ENCODE measurements at regions not wholly inside any gene's neighbourhood (a gene's known extent, or its start where the extent isn't known, plus 50 kb on each side); places are given as distances from the start of the nearest gene placed in this dataset.
A peak's percentile ranks its signal among the peaks of the same experiment; 100 is the strongest.
"Not testable (repeated sequence)": the region's sequence is repeated elsewhere in the genome, so short reads cannot be mapped to it uniquely, and the experiment has no call there.

DNA sequence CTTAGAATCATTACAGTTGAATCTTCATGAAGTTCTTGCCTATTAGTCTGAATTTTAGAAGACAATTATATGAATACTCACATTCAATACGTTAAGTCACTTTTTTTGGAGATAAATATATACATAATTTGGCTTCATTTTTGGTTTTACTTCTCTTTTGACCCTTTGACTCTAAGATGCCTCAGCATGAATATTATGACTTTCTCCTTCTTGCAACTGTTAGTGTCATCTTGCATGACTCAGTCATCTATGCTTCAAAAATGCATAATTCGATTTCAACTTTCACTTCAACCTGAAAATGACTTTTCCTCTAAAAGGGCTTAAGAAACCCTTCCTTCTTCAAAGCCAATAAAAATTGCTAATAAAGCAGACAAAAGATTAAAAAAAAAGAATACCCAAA is 1427.5 kb downstream of the ADGRL3 start:
- no peak for DNase-seq

GRCh38 chr4:62627141-62627540 is 1427.0 kb downstream of the ADGRL3 start:
- no peak for DNase-seq

- no peak for DNase-seq
Observed at GRCh38 chr4:62622089-62622488, 1422.0 kb downstream of the ADGRL3 start.

DNA sequence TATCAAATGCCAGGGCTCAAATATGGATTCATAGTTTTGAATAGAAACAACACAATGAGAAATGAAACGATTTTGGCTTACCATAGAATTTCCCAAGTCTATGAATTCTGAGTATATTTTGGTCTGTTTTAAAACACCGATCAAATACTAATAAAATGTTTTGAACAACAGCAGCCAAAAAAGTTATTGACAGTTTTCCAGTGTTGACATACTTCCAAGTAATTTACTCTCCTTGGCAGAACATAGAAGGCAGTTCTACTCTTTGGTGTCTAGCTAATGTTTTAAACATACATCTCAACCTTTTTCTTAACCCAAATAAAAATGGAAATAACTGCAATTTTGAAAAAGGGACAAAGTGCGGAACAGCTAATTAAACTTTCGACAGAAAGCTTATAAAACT is 1419.8 kb downstream of the ADGRL3 start:
- peak; percentile 33 for DNase-seq

DNA sequence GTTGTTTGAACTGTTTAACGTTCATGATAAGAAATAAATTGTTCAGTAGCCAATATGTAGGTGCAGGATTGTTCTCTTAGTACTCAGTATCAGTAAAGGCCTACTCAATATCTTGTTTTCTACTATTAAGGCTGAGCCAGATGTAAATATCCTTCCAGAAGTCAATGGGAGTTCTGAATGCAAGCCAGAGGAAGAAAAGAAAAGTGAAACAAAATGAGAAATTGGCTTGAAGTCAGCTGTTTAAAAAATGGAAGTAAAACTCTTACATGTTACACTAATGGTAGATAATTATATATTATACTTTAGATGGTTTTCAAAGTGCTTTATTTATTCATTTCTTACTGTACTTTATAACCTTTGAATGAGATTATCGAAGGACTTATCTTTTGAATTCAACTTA is 1417.9 kb downstream of the ADGRL3 start:
- no peak for DNase-seq

- DNase-seq: no peak
Observed at GRCh38 chr4:62601737-62602136, 1401.6 kb downstream of the ADGRL3 start.

GRCh38 chr4:62595265-62595664 is 1395.1 kb downstream of the ADGRL3 start:
- not testable (repeated sequence) for DNase-seq

DNA sequence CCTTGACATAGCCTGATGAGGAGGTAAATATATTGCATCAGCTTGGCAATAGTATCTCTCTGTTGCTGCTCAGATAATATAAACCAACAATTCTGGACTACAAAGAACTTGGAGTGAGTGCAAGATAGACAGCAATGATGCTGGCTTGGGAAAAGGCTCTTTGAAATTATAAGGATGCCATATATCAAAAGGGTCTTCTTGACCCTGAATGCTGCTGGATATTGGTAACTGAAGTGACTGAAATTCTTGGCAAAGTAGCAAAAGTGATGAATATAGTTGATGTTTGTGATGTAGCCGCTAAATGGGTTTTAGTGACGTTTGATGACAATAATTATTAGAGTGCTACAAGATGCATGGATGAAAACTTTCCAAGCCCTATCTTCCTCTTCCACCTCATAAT is 1391.6 kb downstream of the ADGRL3 start:
- DNase-seq: no peak

DNA sequence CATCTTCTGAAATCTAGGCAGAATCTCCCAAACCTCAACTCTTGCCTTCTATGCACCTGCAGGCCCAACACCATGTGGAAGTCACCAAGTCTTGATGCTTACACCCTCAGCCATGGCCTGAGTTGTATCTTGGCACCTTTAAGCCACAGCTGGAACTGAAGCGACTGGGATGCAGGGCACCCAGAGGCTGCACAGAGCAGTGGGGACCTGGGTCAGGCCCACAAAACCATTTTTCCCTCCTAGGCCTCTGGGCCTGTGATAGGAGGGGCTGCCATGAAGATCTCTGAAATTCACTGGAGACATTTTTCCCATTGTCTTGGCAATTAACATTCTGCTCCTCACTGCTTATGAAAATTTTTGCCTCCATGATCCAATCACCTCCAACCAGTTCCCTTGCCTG is 1388.5 kb downstream of the ADGRL3 start:
- DNase-seq: no peak

DNA sequence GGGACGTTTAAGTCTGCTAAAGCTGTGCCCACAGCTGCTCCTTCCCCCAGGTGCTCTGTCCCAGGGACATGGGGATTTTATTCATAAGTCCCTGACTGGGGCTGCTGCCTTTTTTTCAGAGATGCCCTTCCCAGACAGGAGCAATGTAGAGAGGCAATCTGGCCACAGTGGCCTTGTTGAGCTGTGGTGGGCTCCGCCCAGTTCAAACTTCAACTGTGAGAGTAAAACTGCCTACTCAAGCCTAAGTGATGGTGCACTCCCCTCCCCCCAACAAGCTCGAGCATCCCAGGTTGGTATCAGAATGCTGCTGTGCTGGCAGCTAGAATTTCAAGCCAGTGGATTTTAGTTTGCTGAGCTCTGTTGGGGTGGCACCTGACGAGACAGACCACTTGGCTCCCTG is 1371.4 kb downstream of the ADGRL3 start:
- DNase-seq: no peak

DNA sequence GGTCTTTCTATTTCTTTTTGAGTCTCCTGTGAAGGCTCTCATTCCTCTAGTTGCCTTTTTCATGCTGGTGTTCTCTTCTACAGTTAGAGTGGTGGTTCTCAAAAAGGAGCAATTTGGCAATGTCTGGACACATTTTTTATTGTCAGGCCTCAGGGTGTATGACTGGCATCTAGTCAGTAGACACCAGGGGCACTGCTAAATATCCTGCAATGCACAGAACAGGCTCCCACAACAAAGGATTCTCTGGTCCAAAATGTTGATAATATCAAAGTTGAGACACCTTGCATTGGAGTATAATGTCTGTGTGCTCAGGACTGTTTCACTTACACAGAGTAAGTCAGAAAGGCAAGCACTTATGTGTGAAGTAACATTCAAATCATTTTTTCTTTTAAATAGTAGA is 1360.7 kb downstream of the ADGRL3 start:
- DNase-seq: no peak

DNA sequence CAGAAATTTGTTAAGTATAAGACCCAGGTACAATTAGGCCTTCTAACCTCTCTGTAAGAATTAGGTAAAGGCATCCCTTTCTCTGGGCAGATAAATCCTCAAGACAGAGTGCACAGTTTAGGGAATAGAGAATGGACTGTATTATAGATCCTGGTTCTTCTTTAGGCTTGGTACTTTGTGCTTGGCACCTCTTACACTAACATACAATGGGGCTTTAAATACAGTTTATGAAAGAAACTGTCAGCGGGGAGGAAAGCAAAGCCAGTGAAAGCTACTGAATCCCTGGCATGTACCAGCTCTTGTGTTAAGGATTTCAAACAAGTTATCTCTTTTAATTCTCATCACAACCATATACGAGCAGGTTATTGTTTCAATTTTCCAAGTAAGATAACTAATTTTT is 1350.0 kb downstream of the ADGRL3 start:
- no peak for DNase-seq

DNA sequence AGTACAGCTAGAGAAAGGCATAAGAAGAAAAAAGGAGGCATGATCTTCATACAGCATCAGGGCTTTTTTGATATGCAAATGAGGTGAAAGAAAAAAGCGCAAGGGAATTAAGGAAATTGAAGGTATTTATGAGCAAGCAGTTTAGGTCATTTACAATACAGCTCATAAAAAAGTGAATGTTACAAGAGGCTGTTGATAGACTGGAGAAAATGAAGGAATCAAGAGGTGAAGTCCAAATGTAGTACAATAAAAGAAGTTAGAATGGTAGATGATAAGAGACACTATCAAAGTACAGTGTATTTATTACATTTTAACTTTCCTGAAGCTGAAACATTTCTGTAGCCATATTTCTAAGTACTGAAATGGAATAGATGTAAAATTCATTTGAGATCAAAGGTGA is 1349.5 kb downstream of the ADGRL3 start:
- DNase-seq: no peak

- no peak for DNase-seq
Observed at GRCh38 chr4:62548765-62549164, 1348.6 kb downstream of the ADGRL3 start.

GRCh38 chr4:62548108-62548524 is 1348.0 kb downstream of the ADGRL3 start:
- peak; percentile 46 for DNase-seq

- DNase-seq: no peak
Observed at GRCh38 chr4:62544428-62544827, 1344.3 kb downstream of the ADGRL3 start.

DNA sequence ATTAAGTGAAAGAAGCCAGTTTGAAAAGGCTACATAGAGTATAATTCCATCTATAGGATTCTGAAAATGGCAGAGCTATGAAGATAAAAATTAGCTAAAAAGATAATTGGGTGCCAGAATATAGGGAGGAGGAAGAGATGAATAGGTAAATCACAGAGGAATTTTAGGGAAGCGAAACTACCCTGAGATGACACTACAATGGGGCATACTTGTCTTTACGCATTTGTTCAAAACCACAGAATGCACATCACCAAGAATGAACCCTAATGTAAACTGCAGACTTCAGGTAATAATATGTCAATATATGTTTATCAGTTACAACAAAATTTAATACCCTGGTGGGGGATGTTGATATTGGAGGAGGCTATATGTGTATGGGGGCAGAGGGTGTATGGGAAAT is 1342.9 kb downstream of the ADGRL3 start:
- no peak for DNase-seq

DNA sequence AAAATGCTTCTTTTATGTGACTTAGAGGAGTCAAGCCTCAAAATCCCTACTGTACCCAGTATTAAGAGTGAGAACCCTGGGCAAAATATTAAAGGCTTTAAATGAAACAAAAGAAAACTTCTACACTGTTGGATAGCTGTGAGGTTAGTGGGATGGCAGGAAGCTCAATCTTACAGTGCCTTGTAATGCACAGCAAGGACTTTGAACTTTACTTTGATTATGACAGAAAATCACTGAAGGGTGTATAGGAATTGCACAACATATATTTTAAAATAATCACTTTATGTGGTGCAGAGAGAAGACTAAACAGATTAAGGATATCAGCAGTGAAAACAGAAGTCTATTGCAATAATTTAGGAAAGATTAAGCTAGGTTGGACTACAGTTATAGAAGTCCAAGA is 1333.4 kb downstream of the ADGRL3 start:
- DNase-seq: no peak

GRCh38 chr4:62531731-62532130 is 1331.6 kb downstream of the ADGRL3 start:
- no peak for DNase-seq

DNA sequence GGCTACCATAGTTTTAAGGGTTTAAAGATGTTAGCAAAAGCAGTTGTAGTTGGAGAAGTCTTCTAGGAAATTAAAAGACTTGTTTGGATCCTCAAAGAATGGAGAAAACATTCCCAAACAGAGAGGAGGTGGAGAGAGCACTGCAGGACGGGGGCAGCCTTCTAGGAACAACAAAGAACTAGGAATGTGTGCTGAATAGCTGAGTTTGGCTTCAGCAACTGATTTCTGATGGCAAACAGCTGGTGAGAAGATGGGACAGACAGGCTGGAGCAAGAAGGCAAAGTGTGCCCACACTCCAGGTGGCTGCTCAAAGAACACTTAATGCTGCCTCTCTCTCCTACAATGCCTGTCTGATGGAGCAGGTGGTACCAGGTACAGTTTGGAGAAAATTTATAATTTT is 1331.1 kb downstream of the ADGRL3 start:
- no peak for DNase-seq

DNA sequence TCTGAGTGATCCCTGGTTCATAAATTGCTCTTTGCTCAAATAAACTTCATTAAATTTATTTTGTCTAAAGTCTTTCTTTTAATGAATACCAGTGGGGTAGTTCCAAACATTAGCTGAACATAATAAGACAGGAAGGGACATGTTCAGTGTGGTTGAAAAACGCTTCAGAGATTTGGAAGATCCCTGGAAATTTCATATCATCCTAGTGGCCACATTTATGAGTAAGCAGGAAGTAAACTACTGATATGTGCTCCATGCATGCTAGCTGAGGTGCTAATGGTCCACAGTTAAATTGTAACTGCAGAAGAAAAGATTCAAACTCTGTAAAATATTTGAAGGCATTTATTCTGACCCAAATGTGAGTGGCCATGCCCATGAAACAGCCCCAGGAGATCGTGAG is 1328.7 kb downstream of the ADGRL3 start:
- no peak for DNase-seq

GRCh38 chr4:62526671-62527070 is 1326.5 kb downstream of the ADGRL3 start:
- no peak for DNase-seq

DNA sequence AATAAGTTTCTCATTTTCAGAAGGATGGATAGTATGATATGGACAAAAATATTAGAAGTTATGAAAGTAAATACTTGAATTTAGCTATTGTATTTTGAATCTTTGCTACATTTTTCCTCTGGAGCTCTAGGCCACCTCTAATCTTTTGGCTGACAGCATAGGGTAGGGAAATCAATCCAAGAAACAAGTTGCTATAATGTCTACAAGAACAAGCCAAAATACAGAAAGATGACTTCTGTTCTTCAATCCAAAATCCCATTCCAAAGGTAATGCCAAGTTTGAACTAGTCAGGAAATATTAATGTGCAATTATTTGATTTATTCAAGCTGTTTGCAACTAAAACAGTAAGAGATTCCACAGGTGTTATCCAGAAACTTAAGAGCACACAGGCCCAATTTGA is 1323.1 kb downstream of the ADGRL3 start:
- peak; percentile 10 for DNase-seq

DNA sequence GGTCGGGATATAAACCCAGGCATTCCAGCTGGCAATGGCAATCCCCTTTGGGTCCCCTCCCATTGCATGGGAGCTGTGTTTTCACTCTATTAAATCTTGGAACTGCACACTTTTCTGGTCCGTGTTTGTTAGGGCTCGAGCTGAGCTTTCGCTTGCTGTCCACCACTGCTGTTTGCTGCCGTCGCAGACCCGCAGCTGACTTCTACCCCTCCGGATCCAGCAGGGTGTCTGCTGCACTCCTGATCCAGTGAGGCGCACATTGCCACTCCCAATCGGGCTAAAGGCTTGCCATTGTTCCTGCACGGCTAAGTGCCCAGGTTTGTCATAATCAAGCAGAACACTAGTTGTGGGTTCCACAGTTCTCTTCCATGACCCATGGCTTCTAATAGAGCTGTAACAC is 1322.1 kb downstream of the ADGRL3 start:
- no peak for DNase-seq

DNA sequence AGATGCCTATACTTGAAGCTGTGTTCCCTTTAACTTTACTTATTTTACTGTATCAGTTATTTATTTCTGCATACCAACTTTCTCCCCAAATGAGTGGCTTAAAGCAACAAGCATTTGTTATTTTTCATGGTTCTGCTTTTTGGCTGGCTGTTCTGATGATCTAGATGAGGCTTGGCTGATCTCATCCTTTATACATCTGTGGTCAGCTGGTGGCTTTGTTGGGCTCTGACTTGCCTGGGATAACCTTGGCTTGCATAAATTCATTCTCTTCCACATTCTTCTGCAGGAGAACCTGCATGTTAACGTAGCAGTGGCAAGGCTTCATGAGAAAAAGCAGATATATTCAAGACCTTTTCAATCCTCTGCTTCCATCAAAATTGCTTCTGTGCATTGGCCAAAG is 1317.6 kb downstream of the ADGRL3 start:
- DNase-seq: no peak

- DNase-seq: no peak
Observed at GRCh38 chr4:62513306-62513705, 1313.2 kb downstream of the ADGRL3 start.
